Smooth muscle cell (in vitro differentiated cells): ENCODE measurements at regions not wholly inside any gene's neighbourhood (a gene's known extent, or its start where the extent isn't known, plus 50 kb on each side); places are given as distances from the start of the nearest gene placed in this dataset. TPM values are rescaled to one million over a fixed set of nuclear protein-coding genes. Genes with fewer than 3 reads are reported as not detected.

Experiments
- DNase-seq: peaks from one replicate; lab custom pipeline; 2025; ENCODE audit not compliant: unreplicated experiment; lab: John Stamatoyannopoulos, UW
- H2AFZ ChIP-seq: fragments of 200-600 bp; sonication (generic); 2 replicates; pipeline ENCODE4 v1.6.0; 2016; ENCODE audit warnings: antibody characterized with exemption, low read depth, mild to moderate bottlenecking
- H3F3A ChIP-seq: fragments of 200-600 bp; sonication (generic); 2 replicates; pipeline ENCODE4 v1.6.0; 2017; ENCODE audit warnings: antibody characterized with exemption, low read depth
- H3K27ac ChIP-seq: fragments of 200-600 bp; sonication (generic); 2 replicates; pipeline ENCODE4 v1.5.1; 2016; ENCODE audit warnings: low read depth, mild to moderate bottlenecking
- H3K27me3 ChIP-seq: fragments of 200-600 bp; sonication (generic); 2 replicates; pipeline ENCODE4 v1.6.1; 2016; ENCODE audit warnings: low read depth, mild to moderate bottlenecking
- H3K36me3 ChIP-seq: fragments of 200-600 bp; sonication (generic); 2 replicates; pipeline ENCODE4 v1.5.1; 2016; ENCODE audit warnings: low read depth
- H3K4me1 ChIP-seq: fragments of 200-600 bp; sonication (generic); 2 replicates; pipeline ENCODE4 v1.5.1; 2016; ENCODE audit warnings: low read depth
- H3K4me2 ChIP-seq: fragments of 200-600 bp; sonication (generic); 2 replicates; pipeline ENCODE4 v1.6.0; 2016; ENCODE audit warnings: mild to moderate bottlenecking
- H3K4me3 ChIP-seq: fragments of 200-600 bp; sonication (generic); 2 replicates; pipeline ENCODE4 v1.5.1; 2016; ENCODE audit warnings: mild to moderate bottlenecking
- H3K79me2 ChIP-seq: fragments of 200-600 bp; sonication (generic); 2 replicates; pipeline ENCODE4 v1.6.0; 2016; ENCODE audit warnings: low read depth, mild to moderate bottlenecking
- H3K9ac ChIP-seq: fragments of 200-600 bp; sonication (generic); 2 replicates; pipeline ENCODE4 v1.6.0; 2016; ENCODE audit warnings: low read depth
- H3K9me3 ChIP-seq: fragments of 200-600 bp; sonication (generic); replicated peaks from 2 replicates; pipeline ENCODE4 v1.5.1; 2016; ENCODE audit warnings: low read depth
- H4K20me1 ChIP-seq: fragments of 200-600 bp; sonication (generic); 2 replicates; pipeline ENCODE4 v1.6.0; 2016; ENCODE audit warnings: low read depth
- CTCF ChIP-seq: fragments of 200-600 bp; sonication (generic); IDR thresholded peaks from 2 replicates; pipeline ENCODE4 v1.5.1; 2017; ENCODE audit warnings: borderline replicate concordance, mild to moderate bottlenecking, antibody characterized with exemption; ENCODE audit not compliant: insufficient read depth, poor library complexity, severe bottlenecking
- WGBS: methylation state at CpG from one replicate; pipeline ENCODE4 v1.1.7; 2016; ENCODE audit warnings: low lambda C conversion rate; 5-methylcytosine and 5-hydroxymethylcytosine counted together
- small RNA-seq: library from RNA; depleted of rRNA; stranded (forward); fragments of <200 nt; gene quantifications from one replicate; pipeline ENCODE3, GENCODE V24; 2014

- no peak for TF ChIP-seq CTCF
- DNase-seq, result no peak
- Histone ChIP-seq H3K9me3 (no peaks in the 10 kb centered on the region), H3K36me3 (no peaks in the 10 kb centered on the region), H3K4me3 (no peak overlapping the region), H3K27me3 (no peaks in the 10 kb centered on the region), H4K20me1 (no peaks in the 10 kb centered on the region), H3K4me1 (no peaks in the 10 kb centered on the region), H2AFZ (no peak overlapping the region), H3K79me2 (no peaks in the 10 kb centered on the region), H3K9ac (no peak overlapping the region), H3F3A (no peaks in the 10 kb centered on the region), H3K4me2 (no peak overlapping the region), H3K27ac (no peak overlapping the region)
- 54% methylated on average over 3 of the region's 3 CpGs for WGBS
Observed at GRCh38 chr10:32112055-32112454, 55.8 kb upstream of the KIF5B start.

GRCh38 chr10:32111585-32111984 is 55.4 kb upstream of the KIF5B start:
- H4K20me1 ChIP-seq, result no peaks in the 10 kb centered on the region
- WGBS, result 92% methylated on average over 3 of the region's 3 CpGs
- no peak overlapping the region for H3K9ac ChIP-seq
- no peaks in the 10 kb centered on the region for H3K4me1 ChIP-seq
- TF ChIP-seq CTCF, result no peak
- H3K79me2 ChIP-seq, result no peaks in the 10 kb centered on the region
- H3K27me3 ChIP-seq, result no peaks in the 10 kb centered on the region
- no peak for DNase-seq
- H3K4me3 ChIP-seq, result no peak overlapping the region
- no peak overlapping the region for H3K4me2 ChIP-seq
- no peak overlapping the region for H2AFZ ChIP-seq
- H3F3A ChIP-seq, result no peaks in the 10 kb centered on the region
- H3K9me3 ChIP-seq, result no peaks in the 10 kb centered on the region
- H3K36me3 ChIP-seq, result no peaks in the 10 kb centered on the region
- H3K27ac ChIP-seq, result no peak overlapping the region

- H3K4me2 ChIP-seq, result no peak overlapping the region
- no peak overlapping the region for H3K4me3 ChIP-seq
- H3K27me3 ChIP-seq, result no peaks in the 10 kb centered on the region
- H3K9ac ChIP-seq, result no peak overlapping the region
- H2AFZ ChIP-seq, result no peak overlapping the region
- H4K20me1 ChIP-seq, result no peaks in the 10 kb centered on the region
- TF ChIP-seq CTCF, result no peak
- no peak for DNase-seq
- 94% methylated on average over 7 of the region's 7 CpGs for WGBS
- H3K9me3 ChIP-seq, result no peaks in the 10 kb centered on the region
- no peaks in the 10 kb centered on the region for H3K4me1 ChIP-seq
- H3F3A ChIP-seq, result no peaks in the 10 kb centered on the region
- H3K27ac ChIP-seq, result no peak overlapping the region
- H3K79me2 ChIP-seq, result no peaks in the 10 kb centered on the region
- no peaks in the 10 kb centered on the region for H3K36me3 ChIP-seq
Observed at GRCh38 chr10:32110790-32111189, 54.6 kb upstream of the KIF5B start.

GRCh38 chr10:32109603-32110002 is 53.4 kb upstream of the KIF5B start:
- H3K9ac ChIP-seq, result no peak overlapping the region
- no peak overlapping the region for H2AFZ ChIP-seq
- no peak overlapping the region for H3K4me2 ChIP-seq
- no peak for DNase-seq
- H3K4me3 ChIP-seq, result no peak overlapping the region
- H3K36me3 ChIP-seq, result no peaks in the 10 kb centered on the region
- no peaks in the 10 kb centered on the region for H3K27me3 ChIP-seq
- WGBS, result 89% methylated on average over 24 of the region's 24 CpGs
- no peaks in the 10 kb centered on the region for H3K4me1 ChIP-seq
- no peak for TF ChIP-seq CTCF
- H3K27ac ChIP-seq, result no peak overlapping the region
- no peaks in the 10 kb centered on the region for H3K9me3 ChIP-seq
- no peaks in the 10 kb centered on the region for H4K20me1 ChIP-seq
- H3F3A ChIP-seq, result no peaks in the 10 kb centered on the region
- no peaks in the 10 kb centered on the region for H3K79me2 ChIP-seq

Small RNAs in the stretch of these regions (small RNA-seq; reads per million reads assigned to genes)
- gene AL161932.1 (not detected), gene RNU7-22P (not detected)
